ENCODE measurements at regions not wholly inside any gene's neighbourhood (a gene's known extent, or its start where the extent isn't known, plus 50 kb on each side); places are given as distances from the start of the nearest gene placed in this dataset.

DNA sequence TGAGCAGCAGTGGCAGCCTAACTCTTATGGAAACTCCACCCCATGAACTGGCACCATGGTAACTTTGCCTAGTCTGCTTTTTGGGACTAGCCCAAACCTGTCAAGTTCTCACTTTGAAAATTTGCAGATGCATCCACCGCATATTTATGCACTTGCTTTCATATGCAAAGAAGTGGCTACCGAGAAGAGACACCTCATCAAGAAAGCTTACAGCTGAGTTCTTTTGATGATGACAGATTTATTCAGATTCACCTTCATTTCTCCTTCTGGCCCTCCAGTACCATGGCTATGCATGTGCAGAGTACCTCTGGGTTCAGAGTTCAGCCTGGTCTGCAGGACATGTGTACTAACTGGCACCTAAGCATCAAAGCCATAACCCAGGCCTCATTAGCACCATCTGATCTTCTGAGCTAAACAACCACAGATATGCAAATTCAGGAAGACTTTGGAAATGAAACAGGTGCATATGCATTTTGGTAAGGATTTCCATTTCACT lies 154.3 kb upstream of the TENT5A start:
- H3K27ac ChIP-seq (ENCODE audit: low read depth, low read length, poor library complexity, severe bottlenecking): no peak overlapping the region
- no peaks in the 10 kb centered on the region for H3K4me1 ChIP-seq (ENCODE audit: insufficient read depth, low read length, poor library complexity, severe bottlenecking)
- POLR2A ChIA-PET: no interaction called here
- H3K36me3 ChIP-seq (ENCODE audit: insufficient read depth, low read length): no peaks in the 10 kb centered on the region
- H3K79me2 ChIP-seq (ENCODE audit: insufficient read depth, low read depth, low read length): no peaks in the 10 kb centered on the region
- no peak for DNase-seq (ENCODE audit: low spot score)
- no peak overlapping the region for H2AFZ ChIP-seq (ENCODE audit: low read length)
- H3K9me2 ChIP-seq (ENCODE audit: insufficient read depth, low read length): no peaks in the 10 kb centered on the region
- no TSS peak for BruUV-seq (replicated peaks)
- H4K20me1 ChIP-seq (ENCODE audit: insufficient read depth, low read length): no peaks in the 10 kb centered on the region
- no peaks in the 10 kb centered on the region for H3K9me3 ChIP-seq (ENCODE audit: low read length)
- no peak overlapping the region for H3K4me2 ChIP-seq (ENCODE audit: low read length)
- H3K4me3 ChIP-seq (ENCODE audit: low read depth, low read length, poor library complexity, severe bottlenecking): no peak overlapping the region
- TF ChIP-seq, protein P1, sequence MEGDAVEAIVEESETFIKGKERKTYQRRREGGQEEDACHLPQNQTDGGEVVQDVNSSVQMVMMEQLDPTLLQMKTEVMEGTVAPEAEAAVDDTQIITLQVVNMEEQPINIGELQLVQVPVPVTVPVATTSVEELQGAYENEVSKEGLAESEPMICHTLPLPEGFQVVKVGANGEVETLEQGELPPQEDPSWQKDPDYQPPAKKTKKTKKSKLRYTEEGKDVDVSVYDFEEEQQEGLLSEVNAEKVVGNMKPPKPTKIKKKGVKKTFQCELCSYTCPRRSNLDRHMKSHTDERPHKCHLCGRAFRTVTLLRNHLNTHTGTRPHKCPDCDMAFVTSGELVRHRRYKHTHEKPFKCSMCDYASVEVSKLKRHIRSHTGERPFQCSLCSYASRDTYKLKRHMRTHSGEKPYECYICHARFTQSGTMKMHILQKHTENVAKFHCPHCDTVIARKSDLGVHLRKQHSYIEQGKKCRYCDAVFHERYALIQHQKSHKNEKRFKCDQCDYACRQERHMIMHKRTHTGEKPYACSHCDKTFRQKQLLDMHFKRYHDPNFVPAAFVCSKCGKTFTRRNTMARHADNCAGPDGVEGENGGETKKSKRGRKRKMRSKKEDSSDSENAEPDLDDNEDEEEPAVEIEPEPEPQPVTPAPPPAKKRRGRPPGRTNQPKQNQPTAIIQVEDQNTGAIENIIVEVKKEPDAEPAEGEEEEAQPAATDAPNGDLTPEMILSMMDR (conservative IDR thresholded peaks at IDR 0.05; ENCODE audit: low read length): no peak
- TF ChIP-seq EZH2phosphoT487 (IDR thresholded peaks at IDR 0.05; ENCODE audit: borderline replicate concordance, low read depth, low read length): no peak
- CTCF ChIA-PET (ENCODE audit: unreplicated experiment): no interaction called here
- intact Hi-C loops (cut with micrococcal nuclease; ENCODE audit: unreplicated experiment): no loop called here

DNA sequence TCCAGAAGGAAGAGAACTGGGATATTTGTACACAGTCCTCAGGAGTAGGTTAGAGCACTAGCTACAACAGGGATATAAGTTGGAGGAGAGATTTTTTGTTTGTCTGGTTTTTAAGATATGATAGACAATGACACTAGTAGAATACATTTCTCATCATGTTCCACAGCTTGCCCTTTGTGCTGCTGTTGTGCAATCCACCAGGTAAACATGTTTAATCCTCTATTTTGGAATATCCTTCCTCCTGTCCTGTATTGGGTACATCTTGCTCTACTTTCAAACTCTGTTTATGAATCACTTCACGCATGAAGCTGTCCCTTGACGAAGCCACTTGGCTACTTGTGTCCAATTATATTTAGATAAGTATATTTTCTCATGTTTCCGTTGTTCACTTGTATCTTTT lies 153.6 kb upstream of the TENT5A start:
- no peaks in the 10 kb centered on the region for H3K4me1 ChIP-seq (ENCODE audit: insufficient read depth, low read length, poor library complexity, severe bottlenecking)
- H3K4me2 ChIP-seq (ENCODE audit: low read length): no peak overlapping the region
- ChIA-PET POLR2A (no interaction called here), CTCF (ENCODE audit: unreplicated experiment) (no interaction called here)
- H2AFZ ChIP-seq (ENCODE audit: low read length): no peak overlapping the region
- intact Hi-C loops (cut with micrococcal nuclease; ENCODE audit: unreplicated experiment): no loop called here
- H3K9me2 ChIP-seq (ENCODE audit: insufficient read depth, low read length): no peaks in the 10 kb centered on the region
- no peak overlapping the region for H3K4me3 ChIP-seq (ENCODE audit: low read depth, low read length, poor library complexity, severe bottlenecking)
- H3K79me2 ChIP-seq (ENCODE audit: insufficient read depth, low read depth, low read length): no peaks in the 10 kb centered on the region
- no TSS peak for BruUV-seq (replicated peaks)
- no peaks in the 10 kb centered on the region for H3K9me3 ChIP-seq (ENCODE audit: low read length)
- no peak overlapping the region for H3K27ac ChIP-seq (ENCODE audit: low read depth, low read length, poor library complexity, severe bottlenecking)
- H3K36me3 ChIP-seq (ENCODE audit: insufficient read depth, low read length): no peaks in the 10 kb centered on the region
- no peak for DNase-seq (ENCODE audit: low spot score)
- TF ChIP-seq, protein P1 (conservative IDR thresholded peaks at IDR 0.05; ENCODE audit: low read length): no peak
- TF ChIP-seq EZH2phosphoT487 (IDR thresholded peaks at IDR 0.05; ENCODE audit: borderline replicate concordance, low read depth, low read length): no peak
- H4K20me1 ChIP-seq (ENCODE audit: insufficient read depth, low read length): no peaks in the 10 kb centered on the region

DNA sequence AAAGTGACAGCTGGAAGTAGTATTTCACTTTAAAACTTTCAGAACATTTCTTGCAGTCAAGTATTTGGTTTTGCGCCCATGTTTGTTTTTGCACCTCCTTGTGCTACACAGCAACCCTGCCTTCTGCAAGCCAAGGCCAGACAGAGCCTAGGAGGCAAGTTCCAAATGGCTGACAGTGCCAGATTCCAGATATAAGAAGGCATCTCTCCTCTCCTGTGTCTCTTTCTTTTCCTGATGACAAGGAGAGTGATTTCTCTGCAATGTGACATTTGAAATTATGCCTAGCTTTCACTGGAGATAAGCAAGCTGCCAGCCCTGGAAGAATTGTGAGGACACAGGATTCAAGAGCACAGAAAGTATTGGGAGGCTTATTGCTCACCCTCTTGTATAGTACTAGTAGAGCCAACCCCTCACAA lies 149.1 kb upstream of the TENT5A start:
- H3K79me2 ChIP-seq (ENCODE audit: insufficient read depth, low read depth, low read length): no peaks in the 10 kb centered on the region
- no peaks in the 10 kb centered on the region for H3K36me3 ChIP-seq (ENCODE audit: insufficient read depth, low read length)
- no peak for TF ChIP-seq EZH2phosphoT487 (IDR thresholded peaks at IDR 0.05; ENCODE audit: borderline replicate concordance, low read depth, low read length)
- TF ChIP-seq, protein P1 (conservative IDR thresholded peaks at IDR 0.05; ENCODE audit: low read length): no peak
- H3K4me3 ChIP-seq (ENCODE audit: low read depth, low read length, poor library complexity, severe bottlenecking): no peak overlapping the region
- intact Hi-C loops (cut with micrococcal nuclease; ENCODE audit: unreplicated experiment): no loop called here
- H3K4me1 ChIP-seq (ENCODE audit: insufficient read depth, low read length, poor library complexity, severe bottlenecking): no peaks in the 10 kb centered on the region
- ChIA-PET POLR2A (no interaction called here), CTCF (ENCODE audit: unreplicated experiment) (no interaction called here)
- H4K20me1 ChIP-seq (ENCODE audit: insufficient read depth, low read length): no peaks in the 10 kb centered on the region
- H3K9me3 ChIP-seq (ENCODE audit: low read length): no peaks in the 10 kb centered on the region
- no peak overlapping the region for H2AFZ ChIP-seq (ENCODE audit: low read length)
- H3K27ac ChIP-seq (ENCODE audit: low read depth, low read length, poor library complexity, severe bottlenecking): no peak overlapping the region
- BruUV-seq (replicated peaks): no TSS peak
- DNase-seq (ENCODE audit: low spot score): no peak
- H3K4me2 ChIP-seq (ENCODE audit: low read length): no peak overlapping the region
- H3K9me2 ChIP-seq (ENCODE audit: insufficient read depth, low read length): no peaks in the 10 kb centered on the region

All from OCI-LY7 (cell line).